Endodermal cell (in vitro differentiated cells): ENCODE measurements at regions not wholly inside any gene's neighbourhood (a gene's known extent, or its start where the extent isn't known, plus 50 kb on each side); places are given as distances from the start of the nearest gene placed in this dataset.

Experiments used
- DNase-seq: peaks from one replicate; pipeline ENCODE4 v3.0.0-alpha.2; 2017
- H3K27ac ChIP-seq: 2 replicates; pipeline ENCODE4 v1.5.1; 2013; ENCODE audit warnings: mild to moderate bottlenecking, low read depth, low read length, moderate library complexity
- H3K27me3 ChIP-seq: 2 replicates; pipeline ENCODE4 v1.6.1; 2013; ENCODE audit warnings: mild to moderate bottlenecking, low read length, moderate library complexity; ENCODE audit not compliant: insufficient read depth, control insufficient read depth, poor library complexity, severe bottlenecking
- H3K36me3 ChIP-seq: 2 replicates; pipeline ENCODE4 v1.7.0; 2013; ENCODE audit warnings: mild to moderate bottlenecking, low read length, moderate library complexity; ENCODE audit not compliant: control insufficient read depth, insufficient read depth
- H3K4me1 ChIP-seq: one replicate; pipeline ENCODE4 v1.7.0; 2013; ENCODE audit warnings: low read length; ENCODE audit not compliant: control insufficient read depth, insufficient read depth
- H3K4me3 ChIP-seq: 2 replicates; pipeline ENCODE4 v1.5.1; 2013; ENCODE audit warnings: mild to moderate bottlenecking, low read length, moderate library complexity
- H3K9ac ChIP-seq: 2 replicates; pipeline ENCODE4 v1.6.1; 2013; ENCODE audit warnings: mild to moderate bottlenecking, low read length, moderate library complexity; ENCODE audit not compliant: poor library complexity, severe bottlenecking; ENCODE audit errors: extremely low read depth
- H3K9me3 ChIP-seq: 2 replicates; pipeline ENCODE4 v1.6.1; 2013; ENCODE audit warnings: mild to moderate bottlenecking, low read length, moderate library complexity; ENCODE audit not compliant: control insufficient read depth
- H3K27ac Mint-ChIP-seq: 2 replicates; pipeline ENCODE4 v1.8.0; 2020; ENCODE audit warnings: mixed read lengths
- H3K27me3 Mint-ChIP-seq: 2 replicates; pipeline ENCODE4 v1.8.0; 2021; ENCODE audit warnings: mild to moderate bottlenecking, mixed read lengths; ENCODE audit not compliant: insufficient read depth
- H3K36me3 Mint-ChIP-seq: 2 replicates; pipeline ENCODE4 v1.8.0; 2020; ENCODE audit warnings: low read depth, mixed read lengths
- H3K4me1 Mint-ChIP-seq: 2 replicates; pipeline ENCODE4 v1.8.0; 2020; ENCODE audit warnings: mixed read lengths
- H3K4me3 Mint-ChIP-seq: 2 replicates; pipeline ENCODE4 v1.8.0; 2020; ENCODE audit warnings: mild to moderate bottlenecking, moderate library complexity, mixed read lengths
- H3K9me3 Mint-ChIP-seq: 2 replicates; pipeline ENCODE4 v1.8.0; 2020; ENCODE audit warnings: mild to moderate bottlenecking, mixed read lengths
- WGBS, 2 experiments: methylation state at CpG; one replicate each; pipeline versions ENCODE4 v1.1.5 to v1.1.7; 2013; ENCODE audit warnings: missing lambda C conversion rate in 2 of 2, mixed read lengths in 1 of 2; ENCODE audit not compliant: insufficient coverage in 1 of 2, insufficient read length in 1 of 2; 5-methylcytosine and 5-hydroxymethylcytosine counted together
- TF ChIP-seq, protein P1 (sequence below): fragments of 200-600 bp; sonication (generic); conservative IDR thresholded peaks from 2 replicates; pipeline ENCODE4 v1.5.0; 2021; ENCODE audit warnings: antibody characterized with exemption, mild to moderate bottlenecking

DNA sequence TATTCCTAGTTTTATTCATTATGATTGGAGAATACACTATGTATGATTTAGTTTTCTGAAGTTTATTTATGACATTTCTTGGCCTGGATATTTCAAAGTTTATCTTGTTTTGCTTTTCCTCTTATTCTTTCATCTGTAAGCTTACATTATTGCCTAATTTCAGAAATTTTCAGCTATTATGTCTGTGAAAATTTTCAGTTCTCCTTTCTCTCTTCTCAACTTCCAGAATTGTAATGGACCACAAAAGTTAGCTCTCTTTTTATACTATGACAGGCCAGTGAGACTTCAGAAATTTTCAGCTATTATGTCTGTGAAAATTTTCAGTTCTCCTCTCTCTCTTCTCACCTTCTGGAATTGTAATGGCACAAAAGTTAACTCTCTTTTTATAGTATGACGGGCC, 97.2 kb upstream of the SCN7A start:
- peaks cover 1% of the 10 kb centered on the region for H3K27me3 Mint-ChIP-seq
- H3K9ac ChIP-seq = no peak overlapping the region
- H3K9me3 ChIP-seq = no peaks in the 10 kb centered on the region
- no peaks in the 10 kb centered on the region for H3K4me1 ChIP-seq
- no peaks in the 10 kb centered on the region for H3K27me3 ChIP-seq
- no peak overlapping the region for H3K4me3 Mint-ChIP-seq
- H3K4me1 Mint-ChIP-seq = no peaks in the 10 kb centered on the region
- no peaks in the 10 kb centered on the region for H3K36me3 ChIP-seq
- H3K9me3 Mint-ChIP-seq = peaks cover 6% of the 10 kb centered on the region
- no peak overlapping the region for H3K27ac ChIP-seq
- no peak overlapping the region for H3K4me3 ChIP-seq
- H3K27ac Mint-ChIP-seq = no peak overlapping the region
- 0% methylated on average over 1 of the region's 1 CpG; no CpG with 5 or more reads in 1 of the 2 experiments for WGBS, 2 experiments
- H3K36me3 Mint-ChIP-seq = no peaks in the 10 kb centered on the region
- TF ChIP-seq, protein P1, sequence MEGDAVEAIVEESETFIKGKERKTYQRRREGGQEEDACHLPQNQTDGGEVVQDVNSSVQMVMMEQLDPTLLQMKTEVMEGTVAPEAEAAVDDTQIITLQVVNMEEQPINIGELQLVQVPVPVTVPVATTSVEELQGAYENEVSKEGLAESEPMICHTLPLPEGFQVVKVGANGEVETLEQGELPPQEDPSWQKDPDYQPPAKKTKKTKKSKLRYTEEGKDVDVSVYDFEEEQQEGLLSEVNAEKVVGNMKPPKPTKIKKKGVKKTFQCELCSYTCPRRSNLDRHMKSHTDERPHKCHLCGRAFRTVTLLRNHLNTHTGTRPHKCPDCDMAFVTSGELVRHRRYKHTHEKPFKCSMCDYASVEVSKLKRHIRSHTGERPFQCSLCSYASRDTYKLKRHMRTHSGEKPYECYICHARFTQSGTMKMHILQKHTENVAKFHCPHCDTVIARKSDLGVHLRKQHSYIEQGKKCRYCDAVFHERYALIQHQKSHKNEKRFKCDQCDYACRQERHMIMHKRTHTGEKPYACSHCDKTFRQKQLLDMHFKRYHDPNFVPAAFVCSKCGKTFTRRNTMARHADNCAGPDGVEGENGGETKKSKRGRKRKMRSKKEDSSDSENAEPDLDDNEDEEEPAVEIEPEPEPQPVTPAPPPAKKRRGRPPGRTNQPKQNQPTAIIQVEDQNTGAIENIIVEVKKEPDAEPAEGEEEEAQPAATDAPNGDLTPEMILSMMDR = no peak
- no peak for DNase-seq

DNA sequence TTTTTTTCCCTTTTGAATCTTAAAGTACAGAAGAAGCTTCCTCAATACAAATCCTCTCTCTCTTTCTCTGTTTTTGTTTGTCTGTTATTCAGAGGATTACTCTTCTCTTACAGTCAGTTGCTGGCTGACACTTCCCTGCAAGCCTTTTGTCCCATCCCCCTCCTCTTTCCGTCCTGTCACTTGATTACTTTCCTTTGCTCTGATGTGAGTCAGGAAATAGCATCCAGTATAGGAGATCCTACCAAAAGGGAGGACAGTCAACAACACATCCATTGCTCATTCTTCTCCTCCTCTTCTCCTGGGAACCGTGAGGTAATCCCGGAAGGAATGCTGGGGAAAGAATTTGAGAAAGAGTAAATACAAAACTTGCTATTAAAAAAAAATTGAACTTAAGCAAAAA, 79.3 kb upstream of the SCN7A start:
- peak; percentile 75 for DNase-seq
- Histone ChIP-seq H3K4me1 (peaks cover 7% of the 10 kb centered on the region), H3K36me3 (no peaks in the 10 kb centered on the region), H3K4me3 (peak overlapping the region; percentile 5), H3K27me3 (no peaks in the 10 kb centered on the region), H3K9me3 (no peaks in the 10 kb centered on the region), H3K9ac (no peak overlapping the region), H3K27ac (no peak overlapping the region)
- WGBS, 2 experiments = 0 to 13% methylated on average over 1 to 3 of the region's 3 CpGs
- H3K27me3 Mint-ChIP-seq = no peaks in the 10 kb centered on the region
- H3K4me1 Mint-ChIP-seq = peaks cover 21% of the 10 kb centered on the region
- H3K9me3 Mint-ChIP-seq = no peaks in the 10 kb centered on the region
- TF ChIP-seq, protein P1 = no peak
- peak overlapping the region; percentile 62 for H3K27ac Mint-ChIP-seq
- no peak overlapping the region for H3K4me3 Mint-ChIP-seq
- H3K36me3 Mint-ChIP-seq = no peaks in the 10 kb centered on the region

DNA sequence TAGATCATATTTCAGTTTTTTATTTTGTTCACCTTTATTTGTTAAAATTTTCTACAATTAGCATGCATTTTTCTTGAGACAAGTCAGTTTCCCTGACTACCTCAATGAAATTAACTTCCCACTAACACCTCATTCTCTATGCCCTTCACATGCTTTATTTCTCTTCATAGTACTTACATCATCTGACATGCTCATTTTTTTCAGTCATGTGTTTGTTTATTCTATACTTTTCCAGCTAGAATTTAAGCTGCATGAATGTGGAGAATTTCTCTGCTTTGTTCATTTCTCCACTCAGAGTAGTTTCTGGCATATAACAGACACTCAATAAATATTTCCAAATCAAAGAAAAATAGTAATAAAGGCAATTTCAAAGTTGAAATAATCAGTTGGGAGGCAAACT, 78.9 kb upstream of the SCN7A start:
- Histone ChIP-seq H3K36me3 (no peaks in the 10 kb centered on the region), H3K4me3 (peak overlapping the region; percentile 5), H3K27me3 (no peaks in the 10 kb centered on the region), H3K27ac (no peak overlapping the region), H3K9me3 (no peaks in the 10 kb centered on the region), H3K4me1 (peaks cover 7% of the 10 kb centered on the region), H3K9ac (no peak overlapping the region)
- H3K4me3 Mint-ChIP-seq = no peak overlapping the region
- peaks cover 21% of the 10 kb centered on the region for H3K4me1 Mint-ChIP-seq
- no peaks in the 10 kb centered on the region for H3K36me3 Mint-ChIP-seq
- TF ChIP-seq, protein P1 = no peak
- H3K9me3 Mint-ChIP-seq = no peaks in the 10 kb centered on the region
- no peak for DNase-seq
- peak overlapping the region; percentile 8 for H3K27ac Mint-ChIP-seq
- H3K27me3 Mint-ChIP-seq = no peaks in the 10 kb centered on the region
